HFFc6 (cell line): ENCODE measurements at regions not wholly inside any gene's neighbourhood (a gene's known extent, or its start where the extent isn't known, plus 50 kb on each side); places are given as distances from the start of the nearest gene placed in this dataset.

ENCODE experiments used
- DNase-seq: peaks from one replicate; pipeline ENCODE4 v3.0.0-alpha.2; 2018
- H3K27ac Mint-ChIP-seq: 2 replicates; pipeline ENCODE4 v1.8.0; 2020; ENCODE audit warnings: mild to moderate bottlenecking, mixed read lengths
- H3K27me3 Mint-ChIP-seq: 2 replicates; pipeline ENCODE4 v1.8.0; 2021; ENCODE audit warnings: mild to moderate bottlenecking, moderate library complexity, mixed read lengths; ENCODE audit not compliant: insufficient read depth
- H3K36me3 Mint-ChIP-seq: 2 replicates; pipeline ENCODE4 v1.8.0; 2021; ENCODE audit warnings: low read depth, mixed read lengths
- H3K4me1 Mint-ChIP-seq: 2 replicates; pipeline ENCODE4 v1.8.0; 2020; ENCODE audit warnings: low read depth, mixed read lengths
- H3K4me3 Mint-ChIP-seq: 2 replicates; pipeline ENCODE4 v1.8.0; 2020; ENCODE audit warnings: mild to moderate bottlenecking, moderate library complexity, mixed read lengths
- H3K9me3 Mint-ChIP-seq: 2 replicates; pipeline ENCODE4 v1.8.0; 2020; ENCODE audit warnings: mild to moderate bottlenecking, mixed read lengths
- TF ChIP-seq, protein P1 (sequence below): fragments of 200-600 bp; sonication (generic); IDR thresholded peaks from 2 replicates; pipeline ENCODE4 v1.5.0; 2021; ENCODE audit warnings: antibody characterized with exemption, mild to moderate bottlenecking

DNA sequence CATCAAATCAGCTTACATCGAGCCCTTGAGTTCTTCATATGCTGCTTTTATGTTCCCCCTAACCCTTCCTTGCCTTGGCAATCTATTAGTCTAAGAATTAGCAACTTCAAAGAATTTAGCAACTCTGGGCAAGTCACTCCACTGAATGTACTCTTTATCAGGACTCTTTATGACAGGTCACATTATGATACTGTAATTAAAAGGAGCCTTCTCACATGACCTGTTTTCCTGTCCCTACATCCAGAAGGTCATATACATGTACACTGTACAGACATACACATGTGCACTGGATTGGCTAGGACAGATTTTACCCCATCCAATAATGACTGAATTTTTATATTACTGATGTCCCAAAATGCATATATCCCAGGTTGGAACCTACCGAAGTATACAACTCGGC lies 463.1 kb downstream of the SHQ1 start:
- Mint-ChIP-seq H3K4me1 (peaks cover 25% of the 10 kb centered on the region), H3K4me3 (no peak overlapping the region), H3K9me3 (no peaks in the 10 kb centered on the region), H3K27ac (no peak overlapping the region), H3K36me3 (no peaks in the 10 kb centered on the region), H3K27me3 (peaks cover 3% of the 10 kb centered on the region; the same call in 1 of the 2 replicates)
- DNase-seq, result no peak
- TF ChIP-seq, protein P1, sequence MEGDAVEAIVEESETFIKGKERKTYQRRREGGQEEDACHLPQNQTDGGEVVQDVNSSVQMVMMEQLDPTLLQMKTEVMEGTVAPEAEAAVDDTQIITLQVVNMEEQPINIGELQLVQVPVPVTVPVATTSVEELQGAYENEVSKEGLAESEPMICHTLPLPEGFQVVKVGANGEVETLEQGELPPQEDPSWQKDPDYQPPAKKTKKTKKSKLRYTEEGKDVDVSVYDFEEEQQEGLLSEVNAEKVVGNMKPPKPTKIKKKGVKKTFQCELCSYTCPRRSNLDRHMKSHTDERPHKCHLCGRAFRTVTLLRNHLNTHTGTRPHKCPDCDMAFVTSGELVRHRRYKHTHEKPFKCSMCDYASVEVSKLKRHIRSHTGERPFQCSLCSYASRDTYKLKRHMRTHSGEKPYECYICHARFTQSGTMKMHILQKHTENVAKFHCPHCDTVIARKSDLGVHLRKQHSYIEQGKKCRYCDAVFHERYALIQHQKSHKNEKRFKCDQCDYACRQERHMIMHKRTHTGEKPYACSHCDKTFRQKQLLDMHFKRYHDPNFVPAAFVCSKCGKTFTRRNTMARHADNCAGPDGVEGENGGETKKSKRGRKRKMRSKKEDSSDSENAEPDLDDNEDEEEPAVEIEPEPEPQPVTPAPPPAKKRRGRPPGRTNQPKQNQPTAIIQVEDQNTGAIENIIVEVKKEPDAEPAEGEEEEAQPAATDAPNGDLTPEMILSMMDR, result no peak

DNA sequence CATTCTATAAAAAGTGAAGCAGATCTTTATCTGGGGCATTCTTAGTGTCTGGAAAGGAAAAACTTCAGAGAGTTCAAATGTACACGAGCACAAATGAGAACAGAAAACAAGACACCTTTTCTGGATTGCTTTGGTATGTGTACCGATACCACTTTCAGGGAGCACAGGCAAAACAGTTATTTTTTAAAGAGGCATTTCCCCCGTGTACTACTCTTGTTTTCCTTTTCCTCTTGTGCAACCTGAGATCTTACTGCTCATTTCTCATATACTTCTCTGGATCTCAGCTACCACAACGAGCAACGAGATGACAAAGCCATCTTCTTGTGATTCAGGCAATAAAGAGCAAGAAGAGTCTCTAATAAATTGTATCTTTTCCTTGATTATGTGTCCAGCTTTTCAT lies 463.6 kb downstream of the SHQ1 start:
- Mint-ChIP-seq H3K4me3 (no peak overlapping the region), H3K27ac (no peak overlapping the region), H3K27me3 (peaks cover 3% of the 10 kb centered on the region; the same call in 1 of the 2 replicates), H3K36me3 (no peaks in the 10 kb centered on the region), H3K4me1 (peaks cover 31% of the 10 kb centered on the region), H3K9me3 (no peaks in the 10 kb centered on the region)
- TF ChIP-seq, protein P1, result no peak
- no peak for DNase-seq

DNA sequence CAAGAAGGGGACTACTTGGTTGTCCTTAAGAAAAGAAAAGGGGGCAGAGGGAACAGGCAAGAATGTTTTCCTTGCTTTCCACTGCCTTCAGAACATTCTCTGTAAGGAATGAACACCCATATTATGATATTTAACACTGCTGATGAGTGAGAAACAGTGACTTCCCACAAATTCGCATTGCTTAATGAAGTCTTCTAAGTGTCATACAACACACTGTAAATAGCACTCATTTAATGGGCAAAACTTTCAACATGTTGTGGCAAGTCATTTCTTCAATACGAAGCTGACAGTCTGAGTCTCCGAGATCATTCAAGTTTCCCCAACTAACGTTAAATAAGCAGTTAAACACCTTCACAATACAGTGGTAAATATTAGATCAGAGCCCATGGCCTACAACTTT lies 464.4 kb downstream of the SHQ1 start:
- peaks cover 36% of the 10 kb centered on the region for H3K4me1 Mint-ChIP-seq
- H3K4me3 Mint-ChIP-seq, result no peak overlapping the region
- no peak overlapping the region for H3K27ac Mint-ChIP-seq
- DNase-seq, result no peak
- H3K36me3 Mint-ChIP-seq, result 0 out of 2 replicates have a peak, but pooled peaks cover under 1% of the 10 kb centered on the region
- no peaks in the 10 kb centered on the region for H3K9me3 Mint-ChIP-seq
- peaks cover 3% of the 10 kb centered on the region; the same call in 1 of the 2 replicates for H3K27me3 Mint-ChIP-seq
- TF ChIP-seq, protein P1, result no peak

DNA sequence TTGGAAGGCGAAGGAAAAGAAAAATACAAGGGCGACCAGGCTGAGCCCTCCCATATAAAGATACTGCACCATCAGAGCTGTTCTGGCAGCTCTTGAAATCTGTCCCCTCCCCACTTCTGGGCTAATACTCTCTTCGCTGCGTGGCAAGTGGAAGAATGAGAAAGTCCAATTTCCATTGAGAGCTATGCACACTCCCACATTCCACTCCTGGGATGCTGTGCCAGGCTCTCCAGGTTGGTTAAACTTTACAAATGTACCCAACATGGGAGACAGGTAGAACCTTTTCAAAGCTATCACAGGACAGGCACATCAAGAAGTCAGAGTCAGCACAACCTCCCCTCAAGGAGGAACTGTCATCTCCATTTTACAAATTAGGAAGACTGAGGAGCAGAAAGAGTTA lies 465.0 kb downstream of the SHQ1 start:
- Mint-ChIP-seq H3K4me1 (peaks cover 36% of the 10 kb centered on the region), H3K4me3 (no peak overlapping the region)

DNA sequence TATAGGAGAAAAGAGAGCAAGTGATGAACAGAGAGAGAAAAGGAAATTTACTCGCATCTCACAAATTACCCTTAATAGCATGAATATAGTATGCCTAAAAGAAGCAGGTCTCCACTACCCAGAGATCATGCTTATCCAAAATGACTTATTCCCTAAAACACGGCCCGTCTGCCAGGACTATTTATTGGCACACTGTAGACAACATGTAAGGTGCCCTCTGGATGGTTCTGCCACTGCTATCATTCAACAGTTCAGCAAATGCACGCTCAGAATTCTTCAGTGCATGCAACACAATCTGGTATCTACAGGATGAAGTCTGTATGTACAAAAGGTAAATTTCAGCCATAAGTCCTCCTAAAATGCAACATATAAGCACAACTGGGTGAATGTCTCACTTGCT lies 465.8 kb downstream of the SHQ1 start:
- Mint-ChIP-seq H3K4me1 (peaks cover 36% of the 10 kb centered on the region), H3K27ac (no peak overlapping the region), H3K4me3 (no peak overlapping the region), H3K36me3 (peaks cover 8% of the 10 kb centered on the region; the same call in 1 of the 2 replicates), H3K9me3 (no peaks in the 10 kb centered on the region), H3K27me3 (peaks cover 3% of the 10 kb centered on the region; the same call in 1 of the 2 replicates)
- DNase-seq, result no peak
- TF ChIP-seq, protein P1, result no peak

More for the DNA sequence above, 465.0 kb downstream of the SHQ1 start:
- H3K27ac Mint-ChIP-seq, result no peak overlapping the region
- no peak for DNase-seq
- H3K27me3 Mint-ChIP-seq, result peaks cover 3% of the 10 kb centered on the region; the same call in 1 of the 2 replicates
- H3K36me3 Mint-ChIP-seq, result peaks cover 7% of the 10 kb centered on the region; the same call in 1 of the 2 replicates
- TF ChIP-seq, protein P1, result no peak
- no peaks in the 10 kb centered on the region for H3K9me3 Mint-ChIP-seq

DNA sequence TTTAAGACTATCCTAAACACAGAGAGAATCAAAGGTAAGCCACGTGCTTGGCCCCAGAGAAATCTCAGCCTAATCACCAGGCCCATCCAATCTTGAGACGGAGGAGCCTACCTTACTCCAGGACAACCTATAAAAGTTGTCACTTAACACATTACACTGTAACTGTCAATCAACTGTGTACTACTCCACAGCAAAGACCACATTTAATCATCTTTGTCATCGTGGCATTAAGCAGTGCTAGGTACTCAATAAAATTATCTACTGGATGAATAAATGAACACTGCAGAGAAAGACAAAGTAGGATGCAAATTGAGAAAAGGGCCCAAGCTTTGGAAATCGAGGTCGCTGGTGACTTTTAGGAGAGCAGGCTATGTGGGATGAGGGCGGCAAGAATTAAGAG lies 466.7 kb downstream of the SHQ1 start:
- Mint-ChIP-seq H3K4me3 (no peak overlapping the region), H3K27me3 (peaks cover 3% of the 10 kb centered on the region; the same call in 1 of the 2 replicates), H3K27ac (no peak overlapping the region), H3K36me3 (peaks cover 8% of the 10 kb centered on the region; the same call in 1 of the 2 replicates), H3K9me3 (no peaks in the 10 kb centered on the region), H3K4me1 (peaks cover 36% of the 10 kb centered on the region)
- TF ChIP-seq, protein P1, result no peak
- DNase-seq, result no peak
